H1 (cell line): ENCODE measurements at regions not wholly inside any gene's neighbourhood (a gene's known extent, or its start where the extent isn't known, plus 50 kb on each side); places are given as distances from the start of the nearest gene placed in this dataset.

ENCODE experiments used
- CTCF ChIA-PET: fragments of 300-600 bp; sonication (Branson Sonifier 250); formaldehyde crosslinking; loops from one replicate; lab custom pipeline; 2021; ENCODE audit not compliant: partially characterized antibody; lab: Charles Lee
- POLR2A ChIA-PET: fragments of 300-600 bp; sonication (Branson Sonifier 250); formaldehyde crosslinking; loops from one replicate; lab custom pipeline; 2021; ENCODE audit warnings: inconsistent platforms; ENCODE audit not compliant: partially characterized antibody; lab: Charles Lee
- DNase-seq, 2 experiments: peaks; one replicate each; pipeline versions ENCODE4 v3.0.0 to v3.0.0-alpha.2; 2010 to 2022; ENCODE audit warnings: low spot score in 2 of 2, low read depth in 1 of 2, mixed read lengths in 1 of 2
- FAIRE-seq: peaks from 2 replicates; lab custom pipeline; 2011; peaks lifted over from hg19 to GRCh38; lab: Jason Lieb, UNC
- H2AFZ ChIP-seq: 2 replicates; pipeline ENCODE4 v1.8.1; 2012; ENCODE audit warnings: low read length, inconsistent platforms
- H2AK5ac ChIP-seq: 2 replicates; pipeline ENCODE4 v1.6.1; 2013; ENCODE audit warnings: low read depth, low read length
- H2BK120ac ChIP-seq: replicated peaks from 2 replicates; pipeline ENCODE3; 2013; ENCODE audit warnings: low read depth, low read length, inconsistent platforms
- H2BK12ac ChIP-seq: 2 replicates; pipeline ENCODE4 v1.6.1; 2013; ENCODE audit warnings: low read depth, low read length
- H2BK15ac ChIP-seq: 2 replicates; pipeline ENCODE4 v1.6.1; 2013; ENCODE audit warnings: low read length
- H2BK20ac ChIP-seq: 2 replicates; pipeline ENCODE4 v1.6.1; 2013; ENCODE audit warnings: low read length
- H2BK5ac ChIP-seq: 2 replicates; pipeline ENCODE4 v1.6.1; 2013; ENCODE audit warnings: low read depth, low read length
- H3K14ac ChIP-seq: 2 replicates; pipeline ENCODE4 v1.6.1; 2013; ENCODE audit warnings: inconsistent platforms; ENCODE audit not compliant: insufficient read length
- H3K18ac ChIP-seq: 2 replicates; pipeline ENCODE4 v1.6.1; 2013; ENCODE audit warnings: low read length; ENCODE audit errors: extremely low read depth
- H3K23ac ChIP-seq: 2 replicates; pipeline ENCODE4 v1.6.1; 2013; ENCODE audit warnings: inconsistent platforms; ENCODE audit not compliant: insufficient read length
- H3K23me2 ChIP-seq: 2 replicates; pipeline ENCODE4 v1.6.1; 2013; ENCODE audit warnings: low read depth, low read length
- H3K27ac ChIP-seq: 2 replicates; pipeline ENCODE4 v1.6.1; 2011; ENCODE audit warnings: low read depth, low read length, inconsistent platforms
- H3K27me3 ChIP-seq, 4 experiments: replicated peaks in 1 of 4; 1 replicate in 1 of 4; 2 replicates in 3 of 4; pipeline versions ENCODE4 v1.6.1 to v1.8.1; 2011 to 2013; ENCODE audit warnings: low read length in 3 of 4, mild to moderate bottlenecking in 3 of 4, inconsistent platforms in 2 of 4, mixed read lengths in 2 of 4, moderate library complexity in 1 of 4; ENCODE audit not compliant: control insufficient read depth in 3 of 4, insufficient read depth in 3 of 4; ENCODE audit errors: extremely low read depth in 1 of 4
- H3K36me3 ChIP-seq, 4 experiments: 2 replicates each; pipeline versions ENCODE4 v1.6.1 to v1.8.1; 2011 to 2013; ENCODE audit warnings: mild to moderate bottlenecking in 4 of 4, low read length in 3 of 4, moderate library complexity in 2 of 4, control low read depth in 1 of 4, inconsistent platforms in 1 of 4; ENCODE audit not compliant: insufficient read depth in 4 of 4, control insufficient read depth in 2 of 4
- H3K4ac ChIP-seq: replicated peaks from 2 replicates; pipeline ENCODE3; 2013; ENCODE audit warnings: low read length, low read depth, mixed read lengths, inconsistent platforms; ENCODE audit not compliant: insufficient read length
- H3K4me1 ChIP-seq, 4 experiments: replicated peaks in 1 of 4; 1 replicate in 1 of 4; 2 replicates in 3 of 4; pipeline versions ENCODE4 v1.6.1 to v1.8.1; 2011 to 2013; ENCODE audit warnings: low read length in 3 of 4, inconsistent platforms in 2 of 4, mixed read lengths in 1 of 4; ENCODE audit not compliant: insufficient read depth in 4 of 4, control insufficient read depth in 3 of 4
- H3K4me2 ChIP-seq, 2 experiments: 2 replicates each; pipeline versions ENCODE4 v1.6.1 to v1.8.1; 2011 to 2013; ENCODE audit warnings: low read depth in 2 of 2, low read length in 2 of 2, control low read depth in 1 of 2, inconsistent platforms in 1 of 2, mild to moderate bottlenecking in 1 of 2; ENCODE audit not compliant: insufficient read depth in 1 of 2
- H3K4me3 ChIP-seq, 4 experiments: fragments of 200-600, 300-600 bp in 1 of 4; sonication (generic), shearing (Covaris generic), sonication (Bioruptor Twin) in 1 of 4; 2 replicates each; pipeline versions ENCODE4 v1.5.1 to v1.8.1; 2011 to 2016; ENCODE audit warnings: low read length in 4 of 4, low read depth in 3 of 4, control low read depth in 2 of 4, inconsistent platforms in 2 of 4, mild to moderate bottlenecking in 2 of 4, mixed read lengths in 1 of 4, moderate library complexity in 1 of 4; ENCODE audit not compliant: insufficient read depth in 2 of 4; ENCODE audit errors: extremely low read depth in 1 of 4
- H3K56ac ChIP-seq: replicated peaks from 2 replicates; pipeline ENCODE3; 2013; ENCODE audit warnings: low read depth, mild to moderate bottlenecking, mixed read lengths, low read length, inconsistent platforms; ENCODE audit not compliant: insufficient read length
- H3K79me1 ChIP-seq: 2 replicates; pipeline ENCODE4 v1.6.1; 2013; ENCODE audit warnings: low read depth, low read length, control low read depth
- H3K79me2 ChIP-seq, 2 experiments: 2 replicates each; pipeline versions ENCODE4 v1.6.1 to v1.8.1; 2012 to 2013; ENCODE audit warnings: low read length in 2 of 2, mild to moderate bottlenecking in 2 of 2, inconsistent platforms in 1 of 2; ENCODE audit not compliant: insufficient read depth in 2 of 2, control insufficient read depth in 1 of 2
- H3K9ac ChIP-seq, 4 experiments: replicated peaks in 1 of 4; 1 replicate in 1 of 4; 2 replicates in 3 of 4; pipeline versions ENCODE4 v1.6.1 to v1.8.1; 2011 to 2013; ENCODE audit warnings: low read depth in 3 of 4, low read length in 3 of 4, control low read depth in 2 of 4, mild to moderate bottlenecking in 2 of 4, moderate library complexity in 2 of 4, inconsistent platforms in 1 of 4; ENCODE audit errors: extremely low read depth in 1 of 4
- H3K9me3 ChIP-seq, 2 experiments: 2 replicates each; pipeline versions ENCODE4 v1.6.1 to v1.8.1; 2012 to 2013; ENCODE audit warnings: mild to moderate bottlenecking in 2 of 2, moderate library complexity in 2 of 2, control low read depth in 1 of 2, inconsistent platforms in 1 of 2, low read depth in 1 of 2, low read length in 1 of 2, mixed read lengths in 1 of 2; ENCODE audit not compliant: insufficient read depth in 2 of 2
- H4K20me1 ChIP-seq, 2 experiments: replicated peaks in 1 of 2; 2 replicates each; pipeline versions ENCODE3 to v1.8.1; 2011 to 2013; ENCODE audit warnings: inconsistent platforms in 2 of 2, low read length in 2 of 2, mild to moderate bottlenecking in 1 of 2; ENCODE audit not compliant: insufficient read depth in 2 of 2, control insufficient read depth in 1 of 2
- H4K5ac ChIP-seq: 2 replicates; pipeline ENCODE4 v1.6.1; 2013; ENCODE audit warnings: low read length, low read depth, mixed read lengths, inconsistent platforms; ENCODE audit not compliant: insufficient read length
- H4K8ac ChIP-seq: 2 replicates; pipeline ENCODE4 v1.8.0; 2013; ENCODE audit warnings: mild to moderate bottlenecking, moderate library complexity, low read length, inconsistent platforms; ENCODE audit not compliant: insufficient read depth; ENCODE audit errors: extremely low read depth
- H4K91ac ChIP-seq: replicated peaks from 2 replicates; pipeline ENCODE3; 2013; ENCODE audit warnings: low read length, mixed read lengths, inconsistent platforms; ENCODE audit not compliant: insufficient read length
- CHD2 ChIP-seq: IDR thresholded peaks from 2 replicates; pipeline ENCODE4 v1.6.1; 2012; ENCODE audit warnings: low read length, improper control_type of control experiment
- EGR1 ChIP-seq: IDR thresholded peaks from 2 replicates; pipeline ENCODE4 v1.6.1; 2011; ENCODE audit warnings: low read depth, low read length, borderline replicate concordance
- SIX5 ChIP-seq: IDR thresholded peaks from 2 replicates; pipeline ENCODE4 v1.6.1; 2011; ENCODE audit warnings: mild to moderate bottlenecking, low read depth, low read length
- SP1 ChIP-seq: IDR thresholded peaks from 2 replicates; pipeline ENCODE4 v1.6.1; 2011; ENCODE audit warnings: low read depth, low read length
- WGBS, 2 experiments: shearing (Covaris generic) in 1 of 2; methylation state at CpG; one replicate each; pipeline versions ENCODE4 v1.1.6 to v1.1.7; 2013 to 2015; ENCODE audit warnings: low lambda C conversion rate in 2 of 2, mixed read lengths in 2 of 2, inconsistent platforms in 1 of 2, low coverage in 1 of 2, missing lambda C conversion rate in 1 of 2; ENCODE audit not compliant: insufficient replicate concordance in 2 of 2, insufficient coverage in 1 of 2, insufficient read length in 1 of 2; ENCODE audit errors: extremely low coverage in 1 of 2, missing lambda C conversion rate in 1 of 2; 5-methylcytosine and 5-hydroxymethylcytosine counted together

DNA sequence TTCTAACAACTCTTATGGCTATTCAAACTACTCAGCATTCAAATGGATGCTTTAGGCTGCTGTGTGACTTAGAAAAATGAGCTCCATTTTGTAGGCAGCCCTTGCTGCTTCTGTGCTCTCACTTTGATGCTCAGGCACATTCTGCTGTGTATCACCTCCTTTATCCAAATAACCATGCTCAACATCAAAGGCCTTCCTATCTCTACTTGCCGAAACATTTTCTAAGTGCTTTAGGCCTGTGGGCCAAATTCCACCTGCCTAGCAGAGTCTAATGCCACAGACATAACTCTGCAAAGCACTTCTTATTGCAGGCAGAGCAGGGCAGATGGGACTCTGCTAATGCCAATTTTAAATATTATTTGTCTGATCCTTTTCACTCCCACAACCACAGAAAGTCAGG is 397.4 kb downstream of the RND3 start:
- Histone ChIP-seq H2BK120ac (no peak overlapping the region), H4K91ac (no peak overlapping the region), H3K27ac (no peak overlapping the region), H3K56ac (no peak overlapping the region), H3K14ac (no peak overlapping the region), H3K18ac (no peak overlapping the region), H3K79me1 (no peaks in the 10 kb centered on the region), H3K27me3 (no peaks in the 10 kb centered on the region), H3K23me2 (no peaks in the 10 kb centered on the region), H3K4ac (no peak overlapping the region), H2AK5ac (no peak overlapping the region), H4K5ac (no peak overlapping the region), H3K23ac (no peak overlapping the region), H3K4me1 (peaks cover 0 to 7% (median 2%) of the 10 kb centered on the region in 4 experiments; a peak in 3 of 7 replicates), H3K9me3 (no peaks in the 10 kb centered on the region; a peak in 1 of 4 replicates), H3K4me2 (no peak overlapping the region), H3K36me3 (no peaks in the 10 kb centered on the region), H3K9ac (no peak overlapping the region), H2AFZ (no peak overlapping the region), H2BK15ac (no peak overlapping the region), H2BK5ac (no peak overlapping the region), H3K4me3 (no peak overlapping the region), H3K79me2 (no peaks in the 10 kb centered on the region), H4K20me1 (no peaks in the 10 kb centered on the region), H2BK20ac (no peak overlapping the region), H4K8ac (no peak overlapping the region), H2BK12ac (no peak overlapping the region)
- WGBS, 2 experiments, result 89% methylated on average over 1 of the region's 1 CpG; no CpG with 5 or more reads in 1 of the 2 experiments
- FAIRE-seq (no peak), DNase-seq (no peak)
- ChIA-PET POLR2A (no interaction called here), CTCF (interaction anchor here (1.0 kb wide), 1 partner anchor 237 kb away, joined by 3 read pairs; no protein-coding TSS in a partner anchor)
- no peak for TF ChIP-seq CHD2
- TF ChIP-seq SIX5, result no peak
- no peak for TF ChIP-seq EGR1
- no peak for TF ChIP-seq SP1
